ENCODE measurements at regions not wholly inside any gene's neighbourhood (a gene's known extent, or its start where the extent isn't known, plus 50 kb on each side); places are given as distances from the start of the nearest gene placed in this dataset.

DNA sequence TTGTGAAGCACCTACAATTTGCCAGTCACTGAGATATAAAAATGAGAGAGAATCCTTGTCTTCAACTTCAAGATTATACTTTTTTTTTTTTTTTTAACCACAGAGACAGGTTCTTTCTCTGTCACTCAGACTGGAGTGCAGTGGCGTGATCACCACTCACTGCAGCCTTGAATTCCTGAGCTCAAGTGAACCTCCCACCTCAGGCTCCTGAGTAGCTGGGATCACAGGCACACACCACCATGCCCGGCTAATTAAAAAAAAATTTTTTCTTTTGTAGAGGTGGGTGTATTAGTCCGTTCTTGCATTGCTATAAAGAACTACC is 51.6 kb upstream of the PMEPA1 start:
- Histone ChIP-seq H4K20me1 (replicated peaks; ENCODE audit: control insufficient read depth, extremely low read depth, insufficient read depth, low read length) (no peaks in the 10 kb centered on the region), H3K36me3 (ENCODE audit: control insufficient read depth in 2 of 2, extremely low read depth in 1 of 2, insufficient read depth in 2 of 2, low read length in 2 of 2) (no peaks in the 10 kb centered on the region), H3K9ac (replicated peaks; ENCODE audit: extremely low read depth, insufficient read depth, low read length) (no peak overlapping the region), H3K4me1 (ENCODE audit: control insufficient read depth, extremely low read depth, insufficient read depth, low read length) (no peaks in the 10 kb centered on the region), H3K9me1 (replicated peaks; ENCODE audit: control insufficient read depth, extremely low read depth, insufficient read depth, low read length) (no peaks in the 10 kb centered on the region), H3K4me2 (ENCODE audit: insufficient read depth, low read length) (no peak overlapping the region), H2AFZ (ENCODE audit: low read depth, low read length) (no peak overlapping the region), H3K27me3 (ENCODE audit: control insufficient read depth in 2 of 2, insufficient read depth in 2 of 2, low read length in 2 of 2) (peaks cover 10 to 15% of the 10 kb centered on the region in 2 experiments), H3K9me3 (replicated peaks; ENCODE audit: control insufficient read depth, insufficient read depth, low read length) (peaks cover 2% of the 10 kb centered on the region), H3K79me2 (ENCODE audit: control insufficient read depth, insufficient read depth, low read length) (no peaks in the 10 kb centered on the region), H3K27ac (ENCODE audit: insufficient read depth, low read depth, low read length) (no peak overlapping the region), H3K4me3 (replicated peaks in 1 of 3; ENCODE audit: insufficient read depth in 1 of 3, low read depth in 1 of 3, low read length in 3 of 3) (no peak overlapping the region)
- ChIA-PET CTCF (interaction anchor here (0.6 kb wide), 1 partner anchor 425 kb away, joined by 3 read pairs; no protein-coding TSS in a partner anchor), POLR2A (no interaction called here)
- no TSS peak for BruUV-seq (replicated peaks)
- intact Hi-C loops (cut with micrococcal nuclease) (no loop called here), dilution Hi-C loops (cut with MboI; ENCODE audit: extremely low pct_ligation_motif_present, low sequenced_read_pairs) (no loop called here)
- TF ChIP-seq, protein P1, sequence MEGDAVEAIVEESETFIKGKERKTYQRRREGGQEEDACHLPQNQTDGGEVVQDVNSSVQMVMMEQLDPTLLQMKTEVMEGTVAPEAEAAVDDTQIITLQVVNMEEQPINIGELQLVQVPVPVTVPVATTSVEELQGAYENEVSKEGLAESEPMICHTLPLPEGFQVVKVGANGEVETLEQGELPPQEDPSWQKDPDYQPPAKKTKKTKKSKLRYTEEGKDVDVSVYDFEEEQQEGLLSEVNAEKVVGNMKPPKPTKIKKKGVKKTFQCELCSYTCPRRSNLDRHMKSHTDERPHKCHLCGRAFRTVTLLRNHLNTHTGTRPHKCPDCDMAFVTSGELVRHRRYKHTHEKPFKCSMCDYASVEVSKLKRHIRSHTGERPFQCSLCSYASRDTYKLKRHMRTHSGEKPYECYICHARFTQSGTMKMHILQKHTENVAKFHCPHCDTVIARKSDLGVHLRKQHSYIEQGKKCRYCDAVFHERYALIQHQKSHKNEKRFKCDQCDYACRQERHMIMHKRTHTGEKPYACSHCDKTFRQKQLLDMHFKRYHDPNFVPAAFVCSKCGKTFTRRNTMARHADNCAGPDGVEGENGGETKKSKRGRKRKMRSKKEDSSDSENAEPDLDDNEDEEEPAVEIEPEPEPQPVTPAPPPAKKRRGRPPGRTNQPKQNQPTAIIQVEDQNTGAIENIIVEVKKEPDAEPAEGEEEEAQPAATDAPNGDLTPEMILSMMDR (IDR thresholded peaks at IDR 0.05; ENCODE audit: extremely low read depth in 1 of 2, insufficient read depth in 1 of 2, low read depth in 1 of 2, low read length in 2 of 2): no peak
- TF ChIP-seq FOS (IDR thresholded peaks at IDR 0.05; ENCODE audit: borderline replicate concordance, insufficient read depth, low read length): no peak
- no peak for FAIRE-seq
- no peak for DNase-seq (ENCODE audit: low read depth, low spot score)

DNA sequence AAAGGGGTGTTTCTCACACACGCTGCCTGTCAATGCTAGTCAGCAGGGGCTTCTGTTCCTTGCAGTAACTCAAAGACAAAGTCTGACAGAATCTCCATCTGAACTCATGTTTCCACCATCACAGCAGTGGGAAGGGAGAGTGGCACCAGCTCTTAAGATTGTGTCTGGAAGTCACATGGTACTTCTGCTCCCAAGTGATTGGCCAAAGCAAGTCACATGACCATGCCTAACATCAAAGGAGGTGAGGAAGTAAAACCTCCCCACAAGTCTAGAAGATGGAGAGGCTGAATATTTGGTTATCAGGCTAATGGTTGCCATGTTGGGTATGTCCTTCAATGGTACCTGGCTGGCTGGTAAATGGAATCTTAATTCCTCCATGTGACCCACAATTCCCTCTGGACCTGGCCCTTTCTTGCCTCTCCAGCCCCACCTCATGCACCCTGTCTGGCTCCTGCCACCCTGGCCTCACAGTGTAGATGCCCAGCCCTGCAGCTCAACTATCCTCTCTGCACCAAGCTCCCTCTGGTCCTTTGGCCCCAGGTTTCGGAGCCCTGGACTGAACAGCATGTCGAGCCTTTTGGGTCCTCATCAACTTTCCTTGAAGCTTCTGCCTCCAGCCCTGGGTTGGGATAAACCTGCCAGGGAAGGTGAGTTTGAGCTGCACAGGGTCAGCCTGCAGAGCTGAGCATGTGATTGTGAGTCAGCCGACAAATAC is 51.0 kb upstream of the PMEPA1 start:
- DNase-seq (ENCODE audit: low read depth, low spot score): no peak
- H2AFZ ChIP-seq (ENCODE audit: low read depth, low read length): no peak overlapping the region
- peaks cover 10 to 18% of the 10 kb centered on the region in 2 experiments for H3K27me3 ChIP-seq (ENCODE audit: control insufficient read depth in 2 of 2, insufficient read depth in 2 of 2, low read length in 2 of 2)
- ChIA-PET CTCF (interaction anchor here (0.6 to 1.2 kb wide), 2 partner anchors 12 to 426 kb away, joined by 3 read pairs; no protein-coding TSS in a partner anchor), POLR2A (no interaction called here)
- no peaks in the 10 kb centered on the region for H3K9me1 ChIP-seq (replicated peaks; ENCODE audit: control insufficient read depth, extremely low read depth, insufficient read depth, low read length)
- FAIRE-seq: no peak
- H3K9ac ChIP-seq (replicated peaks; ENCODE audit: extremely low read depth, insufficient read depth, low read length): no peak overlapping the region
- H4K20me1 ChIP-seq (replicated peaks; ENCODE audit: control insufficient read depth, extremely low read depth, insufficient read depth, low read length): no peaks in the 10 kb centered on the region
- no peaks in the 10 kb centered on the region for H3K36me3 ChIP-seq (ENCODE audit: control insufficient read depth in 2 of 2, extremely low read depth in 1 of 2, insufficient read depth in 2 of 2, low read length in 2 of 2)
- intact Hi-C loops (cut with micrococcal nuclease): no loop called here
- H3K79me2 ChIP-seq (ENCODE audit: control insufficient read depth, insufficient read depth, low read length): no peaks in the 10 kb centered on the region
- peaks cover 2% of the 10 kb centered on the region for H3K9me3 ChIP-seq (replicated peaks; ENCODE audit: control insufficient read depth, insufficient read depth, low read length)
- H3K4me1 ChIP-seq (ENCODE audit: control insufficient read depth, extremely low read depth, insufficient read depth, low read length): no peaks in the 10 kb centered on the region
- no peak overlapping the region for H3K27ac ChIP-seq (ENCODE audit: insufficient read depth, low read depth, low read length)
- TF ChIP-seq GATA2 (IDR thresholded peaks at IDR 0.05; ENCODE audit: insufficient read depth, insufficient read length, low read depth, low read length) (no peak), POLR2AphosphoS5 (IDR thresholded peaks at IDR 0.05; ENCODE audit: insufficient read depth, low read depth, low read length) (no peak), EZH2 (IDR thresholded peaks at IDR 0.05; ENCODE audit: borderline replicate concordance, low read depth, low read length, severe bottlenecking) (no peak), FOS (IDR thresholded peaks at IDR 0.05; ENCODE audit: borderline replicate concordance, insufficient read depth, low read length) (no peak), POLR2A (IDR thresholded peaks at IDR 0.05; ENCODE audit: low read depth, low read length) (no peak), MYC (IDR thresholded peaks at IDR 0.05; ENCODE audit: low read depth, low read length) (no peak), JUN (IDR thresholded peaks at IDR 0.05; ENCODE audit: borderline replicate concordance, insufficient read depth, insufficient read length, low read depth) (no peak)
- TF ChIP-seq, protein P2, sequence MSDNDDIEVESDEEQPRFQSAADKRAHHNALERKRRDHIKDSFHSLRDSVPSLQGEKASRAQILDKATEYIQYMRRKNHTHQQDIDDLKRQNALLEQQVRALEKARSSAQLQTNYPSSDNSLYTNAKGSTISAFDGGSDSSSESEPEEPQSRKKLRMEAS (IDR thresholded peaks at IDR 0.05; ENCODE audit: insufficient read depth, insufficient read length): no peak
- TF ChIP-seq, protein P1 (IDR thresholded peaks at IDR 0.05; ENCODE audit: extremely low read depth in 1 of 2, insufficient read depth in 1 of 2, low read depth in 1 of 2, low read length in 2 of 2): no peak
- dilution Hi-C loops (cut with MboI; ENCODE audit: extremely low pct_ligation_motif_present, low sequenced_read_pairs): no loop called here
- BruUV-seq (replicated peaks): no TSS peak
- no peak overlapping the region for H3K4me3 ChIP-seq (replicated peaks in 1 of 3; ENCODE audit: insufficient read depth in 1 of 3, low read depth in 1 of 3, low read length in 3 of 3)
- no peak overlapping the region for H3K4me2 ChIP-seq (ENCODE audit: insufficient read depth, low read length)
